ENCODE measurements at regions not wholly inside any gene's neighbourhood (a gene's known extent, or its start where the extent isn't known, plus 50 kb on each side); places are given as distances from the start of the nearest gene placed in this dataset.

DNA sequence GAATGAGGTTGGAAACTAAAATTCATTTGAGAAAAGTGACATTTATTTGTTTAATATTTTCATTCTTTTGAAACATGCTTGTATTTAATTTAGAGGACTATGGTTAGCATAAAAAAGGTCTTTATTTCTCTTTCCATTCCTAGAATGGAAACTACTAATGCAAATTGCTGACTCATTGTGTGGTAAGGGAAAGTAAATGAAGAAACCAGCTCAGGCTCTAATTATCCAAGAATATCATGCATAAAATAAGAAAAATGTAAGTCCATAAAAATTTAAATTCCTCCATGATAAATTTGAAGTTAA is 777.0 kb upstream of the SLITRK1 start:
- no peak for TF ChIP-seq POLR2AphosphoS5 (IDR thresholded peaks at IDR 0.05)
- TF ChIP-seq POLR2A (IDR thresholded peaks at IDR 0.05): no peak
- TF ChIP-seq, protein P1, sequence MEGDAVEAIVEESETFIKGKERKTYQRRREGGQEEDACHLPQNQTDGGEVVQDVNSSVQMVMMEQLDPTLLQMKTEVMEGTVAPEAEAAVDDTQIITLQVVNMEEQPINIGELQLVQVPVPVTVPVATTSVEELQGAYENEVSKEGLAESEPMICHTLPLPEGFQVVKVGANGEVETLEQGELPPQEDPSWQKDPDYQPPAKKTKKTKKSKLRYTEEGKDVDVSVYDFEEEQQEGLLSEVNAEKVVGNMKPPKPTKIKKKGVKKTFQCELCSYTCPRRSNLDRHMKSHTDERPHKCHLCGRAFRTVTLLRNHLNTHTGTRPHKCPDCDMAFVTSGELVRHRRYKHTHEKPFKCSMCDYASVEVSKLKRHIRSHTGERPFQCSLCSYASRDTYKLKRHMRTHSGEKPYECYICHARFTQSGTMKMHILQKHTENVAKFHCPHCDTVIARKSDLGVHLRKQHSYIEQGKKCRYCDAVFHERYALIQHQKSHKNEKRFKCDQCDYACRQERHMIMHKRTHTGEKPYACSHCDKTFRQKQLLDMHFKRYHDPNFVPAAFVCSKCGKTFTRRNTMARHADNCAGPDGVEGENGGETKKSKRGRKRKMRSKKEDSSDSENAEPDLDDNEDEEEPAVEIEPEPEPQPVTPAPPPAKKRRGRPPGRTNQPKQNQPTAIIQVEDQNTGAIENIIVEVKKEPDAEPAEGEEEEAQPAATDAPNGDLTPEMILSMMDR (IDR thresholded peaks at IDR 0.05): no peak

All from breast epithelium (tissue), 3 donors.